Ascending aorta (tissue), 2 donors: ENCODE measurements at regions not wholly inside any gene's neighbourhood (a gene's known extent, or its start where the extent isn't known, plus 50 kb on each side); places are given as distances from the start of the nearest gene placed in this dataset.

Experiments
- DNase-seq, 2 donors: peaks; one replicate each; pipeline ENCODE4 v3.0.0-alpha.2; 2019; ENCODE audit warnings: low spot score in 2 of 2
- H3K27ac ChIP-seq, 2 donors: fragments of 200-600 bp; sonication (generic); one replicate each; pipeline ENCODE4 v1.5.1; 2016 to 2017; ENCODE audit warnings: mild to moderate bottlenecking in 1 of 2
- H3K27me3 ChIP-seq: fragments of 200-600 bp; sonication (generic); one replicate; pipeline ENCODE4 v1.5.1; 2017
- H3K36me3 ChIP-seq, 2 donors: fragments of 200-600 bp; sonication (generic); one replicate each; pipeline ENCODE4 v1.5.1; 2016
- H3K4me1 ChIP-seq, 2 donors: fragments of 200-600 bp; sonication (generic); one replicate each; pipeline ENCODE4 v1.5.1; 2016 to 2017; ENCODE audit warnings: mild to moderate bottlenecking in 1 of 2
- H3K4me3 ChIP-seq, 2 donors: fragments of 200-600 bp; sonication (generic); one replicate each; pipeline ENCODE4 v1.5.1; 2016 to 2017; ENCODE audit warnings: mild to moderate bottlenecking in 1 of 2
- H3K9me3 ChIP-seq, 2 donors: fragments of 200-600 bp; sonication (generic); one replicate each; pipeline ENCODE4 v1.5.1; 2016
- CTCF ChIP-seq, 3 experiments: fragments of 200-600 bp in 2 of 3; fragments of 450-650 bp in 1 of 3; sonication (generic) in 2 of 3; IDR thresholded peaks; one replicate each; pipeline ENCODE4 v1.5.1; 2016 to 2019; ENCODE audit warnings: antibody characterized with exemption in 3 of 3, mild to moderate bottlenecking in 1 of 3, moderate library complexity in 1 of 3
- intact Hi-C: fragments of 100-400 bp; cut with DNase I; formaldehyde crosslinking; loops from one replicate; pipeline ENCODE4 v1.15.1; 2023

- intact Hi-C loops = no loop called here
- no peak for TF ChIP-seq CTCF (IDR thresholded peaks at IDR 0.05)
- H3K36me3 ChIP-seq = no peaks in the 10 kb centered on the region
- no peak overlapping the region for H3K4me3 ChIP-seq
- no peaks in the 10 kb centered on the region for H3K27me3 ChIP-seq
- no peaks in the 10 kb centered on the region for H3K4me1 ChIP-seq
- no peak overlapping the region for H3K27ac ChIP-seq
- H3K9me3 ChIP-seq = no peaks in the 10 kb centered on the region
- DNase-seq = no peak
These were observed 150.4 kb upstream of the CHRM2 start for GRCh38 chr7:136717910-136718557.

- Histone ChIP-seq H3K4me3 (no peak overlapping the region), H3K4me1 (no peaks in the 10 kb centered on the region), H3K36me3 (no peaks in the 10 kb centered on the region), H3K9me3 (no peaks in the 10 kb centered on the region), H3K27me3 (no peaks in the 10 kb centered on the region), H3K27ac (no peak overlapping the region)
- no peak for DNase-seq
- intact Hi-C loops = no loop called here
- TF ChIP-seq CTCF (IDR thresholded peaks at IDR 0.05) = no peak
These were observed 154.4 kb upstream of the CHRM2 start for GRCh38 chr7:136714062-136714461.

- intact Hi-C loops = no loop called here
- no peak overlapping the region for H3K27ac ChIP-seq
- no peaks in the 10 kb centered on the region for H3K36me3 ChIP-seq
- H3K27me3 ChIP-seq = no peaks in the 10 kb centered on the region
- no peaks in the 10 kb centered on the region for H3K4me1 ChIP-seq
- no peak for DNase-seq
- TF ChIP-seq CTCF (IDR thresholded peaks at IDR 0.05) = no peak
- no peak overlapping the region for H3K4me3 ChIP-seq
- H3K9me3 ChIP-seq = no peaks in the 10 kb centered on the region
These were observed 157.7 kb upstream of the CHRM2 start for GRCh38 chr7:136710751-136711150.

GRCh38 chr7:136709876-136710275 lies 158.6 kb upstream of the CHRM2 start:
- intact Hi-C loops = no loop called here
- no peak overlapping the region for H3K4me3 ChIP-seq
- no peak overlapping the region for H3K27ac ChIP-seq
- no peaks in the 10 kb centered on the region for H3K4me1 ChIP-seq
- H3K27me3 ChIP-seq = no peaks in the 10 kb centered on the region
- H3K36me3 ChIP-seq = no peaks in the 10 kb centered on the region
- TF ChIP-seq CTCF (IDR thresholded peaks at IDR 0.05) = no peak
- H3K9me3 ChIP-seq = no peaks in the 10 kb centered on the region
- DNase-seq = no peak

GRCh38 chr7:136702913-136703312 lies 165.5 kb upstream of the CHRM2 start:
- H3K4me1 ChIP-seq = no peaks in the 10 kb centered on the region
- no peak for DNase-seq
- H3K27me3 ChIP-seq = no peaks in the 10 kb centered on the region
- no peaks in the 10 kb centered on the region for H3K36me3 ChIP-seq
- H3K9me3 ChIP-seq = no peaks in the 10 kb centered on the region
- intact Hi-C loops = no loop called here
- TF ChIP-seq CTCF (IDR thresholded peaks at IDR 0.05) = no peak
- no peak overlapping the region for H3K4me3 ChIP-seq
- H3K27ac ChIP-seq = no peak overlapping the region

GRCh38 chr7:136698977-136699376 lies 169.5 kb upstream of the CHRM2 start:
- DNase-seq = no peak
- no peaks in the 10 kb centered on the region for H3K4me1 ChIP-seq
- no peaks in the 10 kb centered on the region for H3K9me3 ChIP-seq
- H3K4me3 ChIP-seq = no peak overlapping the region
- TF ChIP-seq CTCF (IDR thresholded peaks at IDR 0.05) = no peak
- no peaks in the 10 kb centered on the region for H3K36me3 ChIP-seq
- no peaks in the 10 kb centered on the region for H3K27me3 ChIP-seq
- no peak overlapping the region for H3K27ac ChIP-seq
- intact Hi-C loops = no loop called here
